A549 (cell line): ENCODE measurements at regions not wholly inside any gene's neighbourhood (a gene's known extent, or its start where the extent isn't known, plus 50 kb on each side); places are given as distances from the start of the nearest gene placed in this dataset.

Source experiments
- ATAC-seq, 2 experiments: fragments of 200-7000 bp in 1 of 2; fragments of >200 bp in 1 of 2; cut with Nextera tagmentation in 1 of 2; cut with Tn5 transposase in 1 of 2; 3 replicates each; pipeline versions ENCODE4 v1.8.0 to v1.9.1; 2018 to 2020; ENCODE audit warnings: mild to moderate bottlenecking in 1 of 2, moderate library complexity in 1 of 2
- CTCF ChIA-PET: fragments of 300-600 bp; sonication (Branson Sonifier 250); formaldehyde crosslinking; extraction: SDS; loops from one replicate; lab custom pipeline; 2021; ENCODE audit warnings: antibody characterized with exemption, inconsistent platforms; lab: Yijun Ruan, JAX
- POLR2A ChIA-PET: fragments of 350-600 bp; formaldehyde crosslinking; extraction: SDS; loops from one replicate; lab custom pipeline; 2021; ENCODE audit warnings: antibody characterized with exemption, inconsistent platforms; lab: Yijun Ruan, JAX
- DNase-seq, 2 experiments: peaks; one replicate each; pipeline versions ENCODE4 v3.0.0 to v3.0.0-alpha.2; 2011 to 2016; ENCODE audit warnings: low read depth in 1 of 2, low spot score in 1 of 2
- FAIRE-seq: peaks from 2 replicates; lab custom pipeline; 2011; peaks lifted over from hg19 to GRCh38; lab: Jason Lieb, UNC
- H3K27ac ChIP-seq, 2 experiments: fragments of >200 bp; sonication (Bioruptor Twin); formaldehyde crosslinking; 3 replicates each; pipeline ENCODE4 v1.5.1; 2016 to 2017
- H3K4me1 ChIP-seq: fragments of >200 bp; sonication (Bioruptor Twin); formaldehyde crosslinking; 3 replicates; pipeline ENCODE4 v1.6.1; 2016
- H3K4me2 ChIP-seq: fragments of >200 bp; sonication (Bioruptor Twin); formaldehyde crosslinking; 3 replicates; pipeline ENCODE4 v1.6.1; 2016
- H3K4me3 ChIP-seq: fragments of >200 bp; sonication (Bioruptor Twin); formaldehyde crosslinking; 3 replicates; pipeline ENCODE4 v1.5.1; 2016
- H3K9me3 ChIP-seq: fragments of >200 bp; sonication (Bioruptor Twin); formaldehyde crosslinking; 3 replicates; pipeline ENCODE4 v1.6.1; 2016
- CBX2 ChIP-seq: fragments of 200-600 bp; sonication (generic); IDR thresholded peaks from 2 replicates; pipeline ENCODE4 v1.6.1; 2016; ENCODE audit warnings: low read depth, mild to moderate bottlenecking, borderline replicate concordance
- CEBPB ChIP-seq, 2 experiments: fragments of >200 bp in 1 of 2; sonication (Bioruptor Twin) in 1 of 2; formaldehyde crosslinking in 1 of 2; IDR thresholded peaks; 2 replicates each; pipeline ENCODE4 v1.6.1; 2012 to 2016
- CHD4 ChIP-seq: fragments of 200-600 bp; sonication (generic); IDR thresholded peaks from 2 replicates; pipeline ENCODE4 v1.6.1; 2016; ENCODE audit warnings: antibody characterized with exemption, mild to moderate bottlenecking, borderline replicate concordance
- EHF ChIP-seq: fragments of 250-450 bp; sonication (Bioruptor Pico); IDR thresholded peaks from 2 replicates; pipeline ENCODE4 v1.5.0; 2020; ENCODE audit warnings: mild to moderate bottlenecking
- EHMT2 ChIP-seq: fragments of 200-600 bp; sonication (generic); IDR thresholded peaks from 2 replicates; pipeline ENCODE4 v1.6.1; 2016; ENCODE audit warnings: antibody characterized with exemption, low read depth, mild to moderate bottlenecking, moderate library complexity
- EP300 ChIP-seq, 2 experiments: fragments of >200 bp; sonication (Bioruptor Twin); formaldehyde crosslinking; IDR thresholded peaks; 2 replicates in 1 of 2; 3 replicates in 1 of 2; pipeline ENCODE4 v1.6.1; 2016 to 2017
- ESRRA ChIP-seq: fragments of 150-350 bp; IDR thresholded peaks from 2 replicates; pipeline ENCODE4 v1.6.1; 2014; ENCODE audit warnings: mild to moderate bottlenecking, low read length, borderline replicate concordance
- FOSL2 ChIP-seq, 2 experiments: fragments of 450-650 bp in 1 of 2; fragments of >200 bp in 1 of 2; sonication (Bioruptor Twin) in 1 of 2; formaldehyde crosslinking; IDR thresholded peaks; 2 replicates each; pipeline versions ENCODE4 v1.5.0 to v1.6.1; 2016 to 2020; ENCODE audit warnings: mild to moderate bottlenecking in 1 of 2, moderate library complexity in 1 of 2
- HOXB13 ChIP-seq: fragments of 250-450 bp; sonication (Bioruptor Pico); IDR thresholded peaks from 2 replicates; pipeline ENCODE4 v1.5.0; 2020; ENCODE audit warnings: low read depth, mild to moderate bottlenecking, moderate library complexity
- JUN ChIP-seq, 2 experiments: fragments of >200 bp; sonication (Bioruptor Twin); formaldehyde crosslinking; IDR thresholded peaks; 2 replicates in 1 of 2; 3 replicates in 1 of 2; pipeline ENCODE4 v1.6.1; 2016 to 2017
- JUNB ChIP-seq: fragments of >200 bp; sonication (Bioruptor Twin); formaldehyde crosslinking; IDR thresholded peaks from 2 replicates; pipeline ENCODE4 v1.6.1; 2016
- MAZ ChIP-seq: fragments of 150-350 bp; IDR thresholded peaks from 2 replicates; pipeline ENCODE4 v1.6.1; 2014; ENCODE audit warnings: antibody characterized with exemption, low read depth, low read length, borderline replicate concordance
- MYC ChIP-seq: IDR thresholded peaks from 2 replicates; pipeline ENCODE4 v1.6.1; 2012; ENCODE audit warnings: mild to moderate bottlenecking, inconsistent platforms, low read length, improper control_type of control experiment, borderline replicate concordance
- NR3C1 ChIP-seq: fragments of >200 bp; sonication (Bioruptor Twin); formaldehyde crosslinking; IDR thresholded peaks from 3 replicates; pipeline ENCODE4 v1.6.1; 2017
- POLR2A ChIP-seq: IDR thresholded peaks from 2 replicates; pipeline ENCODE4 v1.6.1; 2012; ENCODE audit warnings: mild to moderate bottlenecking, low read length
- POLR2AphosphoS2 ChIP-seq: conservative IDR thresholded peaks from 2 replicates; pipeline ENCODE4 v1.6.1; 2012; ENCODE audit warnings: low read length, improper control_type of control experiment, inconsistent platforms
- RARB ChIP-seq: fragments of 250-450 bp; sonication (Bioruptor Pico); IDR thresholded peaks from 2 replicates; pipeline ENCODE4 v1.8.0; 2021; ENCODE audit warnings: mild to moderate bottlenecking, moderate library complexity
- RCOR1 ChIP-seq: fragments of 150-350 bp; IDR thresholded peaks from 2 replicates; pipeline ENCODE4 v1.6.1; 2014; ENCODE audit warnings: antibody characterized with exemption, low read length, low read depth
- RFX5 ChIP-seq: fragments of 450-650 bp; IDR thresholded peaks from 2 replicates; pipeline ENCODE4 v1.7.1; 2014; ENCODE audit warnings: antibody characterized with exemption, mild to moderate bottlenecking, moderate library complexity
- SMC3 ChIP-seq: fragments of >200 bp; sonication (Bioruptor Twin); formaldehyde crosslinking; IDR thresholded peaks from 3 replicates; pipeline ENCODE4 v1.6.1; 2018; ENCODE audit warnings: inconsistent platforms
- TFCP2L1 ChIP-seq: fragments of 250-450 bp; sonication (Bioruptor Pico); IDR thresholded peaks from 2 replicates; pipeline ENCODE4 v1.5.0; 2021; ENCODE audit warnings: mild to moderate bottlenecking
- TP53 ChIP-seq: fragments of 250-450 bp; sonication (Bioruptor Pico); IDR thresholded peaks from 2 replicates; pipeline ENCODE4 v1.5.0; 2021; ENCODE audit warnings: mild to moderate bottlenecking, moderate library complexity
- ZC3H11A ChIP-seq: fragments of 450-650 bp; IDR thresholded peaks from 2 replicates; pipeline ENCODE4 v1.6.1; 2014; ENCODE audit warnings: antibody characterized with exemption, mild to moderate bottlenecking
- ZNF302 ChIP-seq: fragments of 250-450 bp; sonication (Bioruptor Pico); IDR thresholded peaks from 2 replicates; pipeline ENCODE4 v1.9.0; 2021; ENCODE audit warnings: inconsistent platforms, mild to moderate bottlenecking, moderate library complexity
- WGBS: methylation state at CpG from one replicate; pipeline ENCODE4 v1.1.6; 2017; ENCODE audit errors: missing lambda C conversion rate; 5-methylcytosine and 5-hydroxymethylcytosine counted together
- TF ChIP-seq, protein P1 (sequence below): fragments of 450-650 bp; IDR thresholded peaks from 2 replicates; pipeline ENCODE4 v1.6.1; 2014; ENCODE audit warnings: antibody characterized with exemption
- TF ChIP-seq, protein P2 (sequence below): fragments of >200 bp; sonication (Bioruptor Twin); formaldehyde crosslinking; IDR thresholded peaks from 2 replicates; pipeline ENCODE4 v1.6.1; 2016
- TF ChIP-seq, protein P3 (sequence below): fragments of 150-350 bp; IDR thresholded peaks from 2 replicates; pipeline ENCODE4 v1.6.1; 2014; ENCODE audit warnings: low read depth, mild to moderate bottlenecking, low read length
- TF ChIP-seq, protein P4 (sequence below): fragments of >200 bp; sonication (Bioruptor Twin); formaldehyde crosslinking; IDR thresholded peaks from 3 replicates; pipeline ENCODE4 v1.6.1; 2016

DNA sequence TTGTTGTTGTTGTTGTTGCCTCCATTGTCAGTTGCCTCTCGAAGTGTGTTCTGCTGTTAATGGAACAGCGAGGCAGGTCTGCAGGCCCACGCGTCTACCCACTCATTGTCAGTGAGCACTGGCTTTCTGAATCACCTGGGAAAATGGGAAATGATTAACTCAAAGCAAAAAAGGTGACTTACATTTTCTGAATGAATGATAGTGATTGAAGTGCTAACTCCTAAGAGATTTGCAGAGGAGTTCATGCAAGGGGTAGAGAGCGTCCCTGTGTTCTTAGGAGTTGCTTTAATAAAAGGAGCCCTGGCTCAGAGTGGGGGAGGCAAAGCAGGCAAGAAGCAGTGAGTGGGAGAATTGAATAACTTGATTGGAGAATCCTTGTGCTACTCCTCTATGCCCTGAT, 177.6 kb downstream of the CAND1 start:
- ATAC-seq (no peak), FAIRE-seq (no peak), DNase-seq (no peak)
- ChIA-PET CTCF (no interaction called here), POLR2A (no interaction called here)
- H3K4me2 ChIP-seq: no peak overlapping the region
- TF ChIP-seq CBX2: no peak
- no peaks in the 10 kb centered on the region for H3K4me1 ChIP-seq
- no peak overlapping the region for H3K27ac ChIP-seq
- no peak overlapping the region for H3K4me3 ChIP-seq
- no peaks in the 10 kb centered on the region for H3K9me3 ChIP-seq
- 39% methylated on average over 5 of the region's 5 CpGs for WGBS

DNA sequence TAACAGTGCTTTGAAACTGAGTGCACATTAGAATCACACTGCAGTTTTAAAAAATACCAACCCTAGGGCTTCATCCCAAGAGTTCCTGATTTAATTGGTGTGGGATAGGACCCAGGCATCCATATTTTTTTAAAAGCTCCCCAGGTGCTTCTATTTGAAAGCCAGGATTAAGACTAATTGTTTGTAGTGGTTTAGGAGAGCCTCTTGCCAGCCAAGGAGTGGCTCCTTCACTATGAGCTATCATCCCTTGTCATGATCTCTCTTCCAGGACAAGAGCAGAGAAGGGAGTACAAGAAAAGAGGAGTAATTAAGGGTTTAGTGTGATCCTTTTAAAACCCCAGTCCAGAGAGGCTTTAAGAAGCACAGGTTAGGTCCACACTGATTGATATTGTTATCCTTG, 178.0 kb downstream of the CAND1 start:
- no peak overlapping the region for H3K4me3 ChIP-seq
- no peak overlapping the region for H3K4me2 ChIP-seq
- no peaks in the 10 kb centered on the region for H3K4me1 ChIP-seq
- H3K27ac ChIP-seq: no peak overlapping the region
- FAIRE-seq: no peak
- no peak for ATAC-seq
- no peak for TF ChIP-seq FOSL2 (IDR thresholded peaks at IDR 0.05)
- TF ChIP-seq FOSL2 (CRISPR knock-in tag; IDR thresholded peaks at IDR 0.05): no peak
- TF ChIP-seq RFX5: no peak
- TF ChIP-seq EP300 (IDR thresholded peaks at IDR 0.05): no peak
- no peak for TF ChIP-seq POLR2AphosphoS2
- TF ChIP-seq ZC3H11A: no peak
- no peak for TF ChIP-seq POLR2A
- no peak for TF ChIP-seq MAZ
- no peak for TF ChIP-seq RARB (CRISPR knock-in tag)
- no peak for TF ChIP-seq MYC
- H3K9me3 ChIP-seq: no peaks in the 10 kb centered on the region
- ChIA-PET CTCF (no interaction called here), POLR2A (no interaction called here)
- no peak for DNase-seq

DNA sequence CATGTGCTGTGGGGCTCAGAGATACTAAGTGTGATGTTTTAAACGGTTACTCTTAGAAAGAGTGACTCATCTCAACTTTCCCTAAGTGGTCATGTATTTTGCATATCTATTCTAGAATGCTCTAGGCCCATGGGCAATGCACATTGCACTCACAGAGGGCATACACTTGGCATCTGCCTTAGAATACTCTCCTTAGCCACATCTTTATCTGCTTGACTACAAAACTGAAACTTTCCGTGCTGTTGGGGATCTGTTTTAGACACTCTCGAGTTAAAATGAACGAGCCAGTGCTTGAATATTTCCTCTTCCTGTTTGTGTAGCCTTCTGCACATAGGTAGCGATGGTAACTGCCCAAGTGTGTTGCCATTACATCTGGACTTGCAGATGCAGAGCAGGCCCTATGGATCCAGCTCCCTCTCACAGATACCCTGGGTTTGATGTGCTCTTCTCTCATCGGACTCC, 180.5 kb downstream of the CAND1 start:
- TF ChIP-seq CBX2 (no peak), CEBPB (IDR thresholded peaks at IDR 0.05) (no peak), NR3C1 (no peak), ESRRA (no peak), EP300 (IDR thresholded peaks at IDR 0.05) (no peak), JUN (IDR thresholded peaks at IDR 0.05) (no peak), EHF (CRISPR knock-in tag) (no peak), RARB (CRISPR knock-in tag) (no peak), TP53 (CRISPR knock-in tag) (no peak), ZNF302 (CRISPR knock-in tag) (no peak), JUNB (no peak)
- TF ChIP-seq, protein P1, sequence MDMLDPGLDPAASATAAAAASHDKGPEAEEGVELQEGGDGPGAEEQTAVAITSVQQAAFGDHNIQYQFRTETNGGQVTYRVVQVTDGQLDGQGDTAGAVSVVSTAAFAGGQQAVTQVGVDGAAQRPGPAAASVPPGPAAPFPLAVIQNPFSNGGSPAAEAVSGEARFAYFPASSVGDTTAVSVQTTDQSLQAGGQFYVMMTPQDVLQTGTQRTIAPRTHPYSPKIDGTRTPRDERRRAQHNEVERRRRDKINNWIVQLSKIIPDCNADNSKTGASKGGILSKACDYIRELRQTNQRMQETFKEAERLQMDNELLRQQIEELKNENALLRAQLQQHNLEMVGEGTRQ: no peak
- TF ChIP-seq, protein P2, sequence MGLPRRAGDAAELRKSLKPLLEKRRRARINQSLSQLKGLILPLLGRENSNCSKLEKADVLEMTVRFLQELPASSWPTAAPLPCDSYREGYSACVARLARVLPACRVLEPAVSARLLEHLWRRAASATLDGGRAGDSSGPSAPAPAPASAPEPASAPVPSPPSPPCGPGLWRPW: no peak
- TF ChIP-seq, protein P3, sequence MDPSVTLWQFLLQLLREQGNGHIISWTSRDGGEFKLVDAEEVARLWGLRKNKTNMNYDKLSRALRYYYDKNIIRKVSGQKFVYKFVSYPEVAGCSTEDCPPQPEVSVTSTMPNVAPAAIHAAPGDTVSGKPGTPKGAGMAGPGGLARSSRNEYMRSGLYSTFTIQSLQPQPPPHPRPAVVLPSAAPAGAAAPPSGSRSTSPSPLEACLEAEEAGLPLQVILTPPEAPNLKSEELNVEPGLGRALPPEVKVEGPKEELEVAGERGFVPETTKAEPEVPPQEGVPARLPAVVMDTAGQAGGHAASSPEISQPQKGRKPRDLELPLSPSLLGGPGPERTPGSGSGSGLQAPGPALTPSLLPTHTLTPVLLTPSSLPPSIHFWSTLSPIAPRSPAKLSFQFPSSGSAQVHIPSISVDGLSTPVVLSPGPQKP: no peak
- Histone ChIP-seq H3K4me1 (no peaks in the 10 kb centered on the region), H3K4me2 (no peak overlapping the region), H3K27ac (no peak overlapping the region), H3K4me3 (no peak overlapping the region), H3K9me3 (no peaks in the 10 kb centered on the region)
- ATAC-seq: no peak
- 37% methylated on average over 6 of the region's 6 CpGs for WGBS
- CTCF ChIA-PET: interaction anchor here (1.1 kb wide), 1 partner anchor 8 kb away, joined by 3 read pairs; no protein-coding TSS in a partner anchor
- no peak for FAIRE-seq
- DNase-seq: no peak
- POLR2A ChIA-PET: no interaction called here

DNA sequence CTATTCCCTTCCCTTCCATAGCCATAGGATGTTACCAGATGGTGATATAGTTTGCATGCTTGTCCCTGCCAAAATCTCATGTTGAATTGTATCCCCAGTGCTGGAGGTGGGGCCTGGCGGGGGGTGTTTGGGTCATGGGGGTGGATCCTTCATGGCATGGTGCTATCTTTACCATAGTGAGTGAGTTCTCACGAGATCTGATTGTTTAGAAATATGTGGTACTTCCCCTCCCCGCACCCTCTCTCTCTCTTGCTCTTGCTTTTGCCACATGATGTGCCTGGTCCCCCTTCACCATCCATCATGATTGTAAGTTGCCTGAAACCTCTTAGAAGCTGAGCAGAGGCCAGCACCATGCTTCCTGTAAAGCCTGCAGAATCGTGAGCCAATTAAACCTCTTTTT, 181.3 kb downstream of the CAND1 start:
- H3K4me3 ChIP-seq: no peak overlapping the region
- no peaks in the 10 kb centered on the region for H3K4me1 ChIP-seq
- ChIA-PET POLR2A (no interaction called here), CTCF (interaction anchor here (1.1 kb wide), 1 partner anchor 9 kb away, joined by 3 read pairs; no protein-coding TSS in a partner anchor)
- 33% methylated on average over 4 of the region's 4 CpGs for WGBS
- no peaks in the 10 kb centered on the region for H3K9me3 ChIP-seq
- FAIRE-seq (no peak), ATAC-seq (no peak), DNase-seq (no peak)
- no peak overlapping the region for H3K4me2 ChIP-seq
- H3K27ac ChIP-seq: no peak overlapping the region
- TF ChIP-seq, protein P3: no peak
- no peak for TF ChIP-seq POLR2A
- TF ChIP-seq, protein P2: no peak
- no peak for TF ChIP-seq HOXB13
- TF ChIP-seq SMC3: no peak
- TF ChIP-seq TFCP2L1 (CRISPR knock-in tag): no peak
- TF ChIP-seq MYC: no peak
- no peak for TF ChIP-seq RCOR1
- TF ChIP-seq EHMT2: no peak
- TF ChIP-seq, protein P4, sequence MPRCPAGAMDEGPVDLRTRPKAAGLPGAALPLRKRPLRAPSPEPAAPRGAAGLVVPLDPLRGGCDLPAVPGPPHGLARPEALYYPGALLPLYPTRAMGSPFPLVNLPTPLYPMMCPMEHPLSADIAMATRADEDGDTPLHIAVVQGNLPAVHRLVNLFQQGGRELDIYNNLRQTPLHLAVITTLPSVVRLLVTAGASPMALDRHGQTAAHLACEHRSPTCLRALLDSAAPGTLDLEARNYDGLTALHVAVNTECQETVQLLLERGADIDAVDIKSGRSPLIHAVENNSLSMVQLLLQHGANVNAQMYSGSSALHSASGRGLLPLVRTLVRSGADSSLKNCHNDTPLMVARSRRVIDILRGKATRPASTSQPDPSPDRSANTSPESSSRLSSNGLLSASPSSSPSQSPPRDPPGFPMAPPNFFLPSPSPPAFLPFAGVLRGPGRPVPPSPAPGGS: no peak
- no peak for TF ChIP-seq CHD4
